OCI-M1 (cell line): ENCODE measurements at regions not wholly inside any gene's neighbourhood (a gene's known extent, or its start where the extent isn't known, plus 50 kb on each side); places are given as distances from the start of the nearest gene placed in this dataset.
A peak's percentile ranks its signal among the peaks of the same experiment; 100 is the strongest.

Experiments
- DNase-seq: peaks from one replicate; lab custom pipeline; 2025; lab: John Stamatoyannopoulos, UW

GRCh38 chr18:26700728-26701127 is 152.4 kb upstream of the KCTD1 start:
- peak; percentile 60 for DNase-seq

GRCh38 chr18:26700201-26700600 is 151.8 kb upstream of the KCTD1 start:
- peak; percentile 60 for DNase-seq

- no peak for DNase-seq
Measured at GRCh38 chr18:26697186-26697884, 149.0 kb upstream of the KCTD1 start.

- no peak for DNase-seq
Measured at GRCh38 chr18:26696786-26697185, 148.4 kb upstream of the KCTD1 start.

GRCh38 chr18:26696308-26696707 is 148.0 kb upstream of the KCTD1 start:
- DNase-seq = no peak

- DNase-seq = no peak
Measured at GRCh38 chr18:26689226-26689879, 141.0 kb upstream of the KCTD1 start.

GRCh38 chr18:26686532-26686931 is 138.2 kb upstream of the KCTD1 start:
- DNase-seq = no peak

- no peak for DNase-seq
Measured at GRCh38 chr18:26685438-26686157, 137.2 kb upstream of the KCTD1 start.

- no peak for DNase-seq
Measured at GRCh38 chr18:26677957-26678356, 129.6 kb upstream of the KCTD1 start.

- DNase-seq = peak; percentile 56
Measured at GRCh38 chr18:26667046-26667445, 118.7 kb upstream of the KCTD1 start.

GRCh38 chr18:26662996-26663395 is 114.6 kb upstream of the KCTD1 start:
- DNase-seq = no peak

- no peak for DNase-seq
Measured at GRCh38 chr18:26657631-26658581, 109.6 kb upstream of the KCTD1 start.

GRCh38 chr18:26656944-26657536 is 108.7 kb upstream of the KCTD1 start:
- DNase-seq = peak; percentile 65

GRCh38 chr18:26656431-26656943 is 108.1 kb upstream of the KCTD1 start:
- DNase-seq = no peak

GRCh38 chr18:26655525-26656430 is 107.4 kb upstream of the KCTD1 start:
- DNase-seq = no peak

GRCh38 chr18:26654616-26655524 is 106.5 kb upstream of the KCTD1 start:
- no peak for DNase-seq

- DNase-seq = no peak
Measured at GRCh38 chr18:26653943-26654615, 105.7 kb upstream of the KCTD1 start.

GRCh38 chr18:26652501-26652900 is 104.1 kb upstream of the KCTD1 start:
- DNase-seq = no peak
